NCI-H82 treated with DMSO at 0.1 percent for 48 hours (cell line): ENCODE measurements at regions not wholly inside any gene's neighbourhood (a gene's known extent, or its start where the extent isn't known, plus 50 kb on each side); places are given as distances from the start of the nearest gene placed in this dataset.

Experiments used
- DNase-seq: peaks from one replicate; lab custom pipeline; 2025; ENCODE audit not compliant: unreplicated experiment; lab: John Stamatoyannopoulos, UW

GRCh38 chr10:131728286-131729228 lies 172.3 kb upstream of the PPP2R2D start:
- DNase-seq = no peak

GRCh38 chr10:131729361-131729760 lies 171.4 kb upstream of the PPP2R2D start:
- DNase-seq = no peak

GRCh38 chr10:131729938-131730660 lies 170.7 kb upstream of the PPP2R2D start:
- DNase-seq = no peak

GRCh38 chr10:131730771-131731497 lies 169.9 kb upstream of the PPP2R2D start:
- no peak for DNase-seq

- DNase-seq = no peak
Measured at GRCh38 chr10:131731780-131732630, 168.8 kb upstream of the PPP2R2D start.

GRCh38 chr10:131732631-131733127 lies 168.1 kb upstream of the PPP2R2D start:
- no peak for DNase-seq

- DNase-seq = no peak
Measured at GRCh38 chr10:131733596-131733995, 167.2 kb upstream of the PPP2R2D start.

- no peak for DNase-seq
Measured at GRCh38 chr10:131735577-131735976, 165.2 kb upstream of the PPP2R2D start.

GRCh38 chr10:131736321-131736980 lies 164.4 kb upstream of the PPP2R2D start:
- no peak for DNase-seq

- no peak for DNase-seq
Measured at GRCh38 chr10:131737543-131738395, 163.0 kb upstream of the PPP2R2D start.

- DNase-seq = no peak
Measured at GRCh38 chr10:131738396-131738735, 162.4 kb upstream of the PPP2R2D start.

- no peak for DNase-seq
Measured at GRCh38 chr10:131739206-131739605, 161.6 kb upstream of the PPP2R2D start.

- no peak for DNase-seq
Measured at GRCh38 chr10:131742500-131742951, 158.3 kb upstream of the PPP2R2D start.

- DNase-seq = no peak
Measured at GRCh38 chr10:131743190-131744151, 157.3 kb upstream of the PPP2R2D start.

GRCh38 chr10:131744346-131744745 lies 156.5 kb upstream of the PPP2R2D start:
- DNase-seq = no peak

GRCh38 chr10:131745591-131745990 lies 155.2 kb upstream of the PPP2R2D start:
- no peak for DNase-seq

GRCh38 chr10:131746241-131746711 lies 154.5 kb upstream of the PPP2R2D start:
- no peak for DNase-seq

- DNase-seq = no peak
Measured at GRCh38 chr10:131746785-131747184, 154.0 kb upstream of the PPP2R2D start.
